Testis (tissue), 2 donors: ENCODE measurements at regions not wholly inside any gene's neighbourhood (a gene's known extent, or its start where the extent isn't known, plus 50 kb on each side); places are given as distances from the start of the nearest gene placed in this dataset.
A peak's percentile ranks its signal among the peaks of the same experiment; 100 is the strongest.
"Not testable (repeated sequence)": the region's sequence is repeated elsewhere in the genome, so short reads cannot be mapped to it uniquely, and the experiment has no call there.

Experiments used
- DNase-seq: peaks from one replicate; pipeline ENCODE4 v3.0.0-alpha.2; 2019
- H3K27ac ChIP-seq, 2 donors: fragments of 200-600 bp; sonication (generic); one replicate each; pipeline ENCODE4 v1.5.1; 2019
- H3K27me3 ChIP-seq: fragments of 200-600 bp; sonication (generic); one replicate; pipeline ENCODE4 v1.5.1; 2019
- H3K36me3 ChIP-seq: fragments of 200-600 bp; sonication (generic); one replicate; pipeline ENCODE4 v1.5.1; 2017; ENCODE audit warnings: low read depth; ENCODE audit errors: missing control alignments
- H3K4me1 ChIP-seq: fragments of 200-600 bp; sonication (generic); one replicate; pipeline ENCODE4 v1.5.1; 2019
- H3K4me3 ChIP-seq, 2 donors: fragments of 200-600 bp; sonication (generic); one replicate each; pipeline ENCODE4 v1.5.1; 2017 to 2019
- H3K9me3 ChIP-seq: fragments of 200-600 bp; sonication (generic); one replicate; pipeline ENCODE4 v1.5.1; 2017
- POLR2A ChIP-seq: fragments of 450-650 bp; IDR thresholded peaks from one replicate; pipeline ENCODE4 v1.6.1; 2017; ENCODE audit warnings: antibody characterized with exemption, mild to moderate bottlenecking, moderate library complexity
- WGBS, 2 donors: methylation state at CpG; one replicate each; pipeline ENCODE4 v1.1.5; 2018; 5-methylcytosine and 5-hydroxymethylcytosine counted together
- intact Hi-C: fragments of 100-400 bp; cut with DNase I; formaldehyde crosslinking; loops from one replicate; pipeline ENCODE4 v1.15.1; 2023; ENCODE audit warnings: low total_unique reads
- TF ChIP-seq, protein P1 (sequence below), 3 experiments: fragments of 450-650 bp in 2 of 3; fragments of 200-600 bp in 1 of 3; sonication (generic) in 1 of 3; IDR thresholded peaks; one replicate each; pipeline ENCODE4 v1.5.1; 2016 to 2019; ENCODE audit warnings: antibody characterized with exemption in 3 of 3, mild to moderate bottlenecking in 2 of 3, moderate library complexity in 1 of 3

DNA sequence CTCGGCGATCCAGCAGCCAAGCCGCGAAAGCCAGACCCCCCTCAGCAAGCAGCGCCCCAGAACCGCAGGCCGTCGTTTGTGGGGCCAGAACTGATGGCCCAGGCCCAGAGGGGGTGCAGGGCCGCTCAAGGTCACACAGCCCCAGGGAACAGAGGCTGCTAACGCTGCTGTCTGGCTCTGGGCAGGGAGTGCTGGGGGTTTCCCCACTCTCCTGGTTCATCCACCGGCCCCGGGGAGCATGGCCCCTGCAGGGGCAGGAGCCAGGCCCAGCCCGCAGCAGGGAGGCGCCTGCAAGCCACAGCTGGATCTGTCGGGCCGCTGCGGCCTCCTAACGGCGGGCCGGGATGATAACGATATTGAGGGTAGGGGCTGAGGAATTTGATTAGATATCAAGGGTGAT lies 64.8 kb upstream of the IGFBPL1 start:
- Histone ChIP-seq H3K4me3 (no peak overlapping the region), H3K27me3 (no peaks in the 10 kb centered on the region), H3K4me1 (peaks cover 10% of the 10 kb centered on the region), H3K36me3 (no peaks in the 10 kb centered on the region), H3K27ac (no peak overlapping the region), H3K9me3 (no peaks in the 10 kb centered on the region)
- 66 to 67% methylated on average over 13 to 21 of the region's 21 CpGs for WGBS, 2 donors
- no peak for TF ChIP-seq POLR2A
- TF ChIP-seq, protein P1, sequence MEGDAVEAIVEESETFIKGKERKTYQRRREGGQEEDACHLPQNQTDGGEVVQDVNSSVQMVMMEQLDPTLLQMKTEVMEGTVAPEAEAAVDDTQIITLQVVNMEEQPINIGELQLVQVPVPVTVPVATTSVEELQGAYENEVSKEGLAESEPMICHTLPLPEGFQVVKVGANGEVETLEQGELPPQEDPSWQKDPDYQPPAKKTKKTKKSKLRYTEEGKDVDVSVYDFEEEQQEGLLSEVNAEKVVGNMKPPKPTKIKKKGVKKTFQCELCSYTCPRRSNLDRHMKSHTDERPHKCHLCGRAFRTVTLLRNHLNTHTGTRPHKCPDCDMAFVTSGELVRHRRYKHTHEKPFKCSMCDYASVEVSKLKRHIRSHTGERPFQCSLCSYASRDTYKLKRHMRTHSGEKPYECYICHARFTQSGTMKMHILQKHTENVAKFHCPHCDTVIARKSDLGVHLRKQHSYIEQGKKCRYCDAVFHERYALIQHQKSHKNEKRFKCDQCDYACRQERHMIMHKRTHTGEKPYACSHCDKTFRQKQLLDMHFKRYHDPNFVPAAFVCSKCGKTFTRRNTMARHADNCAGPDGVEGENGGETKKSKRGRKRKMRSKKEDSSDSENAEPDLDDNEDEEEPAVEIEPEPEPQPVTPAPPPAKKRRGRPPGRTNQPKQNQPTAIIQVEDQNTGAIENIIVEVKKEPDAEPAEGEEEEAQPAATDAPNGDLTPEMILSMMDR (IDR thresholded peaks at IDR 0.05) = no peak
- no peak for DNase-seq
- intact Hi-C loops = no loop called here

DNA sequence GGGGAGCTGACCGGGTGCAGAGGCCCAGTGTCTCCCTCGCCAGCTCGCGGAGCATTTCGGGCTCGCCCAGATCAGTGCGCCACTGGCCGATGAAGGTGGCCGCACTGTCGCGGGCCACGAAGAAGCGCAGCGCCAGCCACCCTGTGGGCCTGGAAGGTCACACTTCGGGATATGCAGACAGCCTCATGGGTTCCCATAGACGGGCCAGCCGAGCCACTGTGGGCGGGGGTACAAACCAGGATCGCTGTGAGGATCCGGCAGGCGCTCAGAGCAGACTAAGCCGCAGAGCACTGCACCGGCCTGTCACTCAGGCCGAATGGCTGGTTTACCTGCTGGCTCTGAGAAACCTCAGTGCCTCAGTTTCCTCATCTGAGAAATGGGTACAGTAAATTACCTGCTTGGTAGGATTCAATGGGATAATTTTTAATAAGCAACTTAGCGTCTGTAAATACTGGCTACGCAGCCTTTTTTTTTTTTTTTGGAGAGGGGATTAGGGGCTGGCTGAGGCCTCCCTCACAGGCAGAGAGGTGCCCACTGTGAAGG lies 64.0 kb upstream of the IGFBPL1 start:
- Histone ChIP-seq H3K27me3 (no peaks in the 10 kb centered on the region), H3K4me1 (peaks cover 10% of the 10 kb centered on the region), H3K4me3 (peak overlapping the region in 1 of 2 donors; percentile 39), H3K9me3 (no peaks in the 10 kb centered on the region), H3K36me3 (no peaks in the 10 kb centered on the region), H3K27ac (no peak overlapping the region)
- intact Hi-C loops = no loop called here
- TF ChIP-seq POLR2A = no peak
- TF ChIP-seq, protein P1 (IDR thresholded peaks at IDR 0.05) = no peak
- 71 to 78% methylated on average over 6 to 26 of the region's 26 CpGs for WGBS, 2 donors
- DNase-seq = no peak

DNA sequence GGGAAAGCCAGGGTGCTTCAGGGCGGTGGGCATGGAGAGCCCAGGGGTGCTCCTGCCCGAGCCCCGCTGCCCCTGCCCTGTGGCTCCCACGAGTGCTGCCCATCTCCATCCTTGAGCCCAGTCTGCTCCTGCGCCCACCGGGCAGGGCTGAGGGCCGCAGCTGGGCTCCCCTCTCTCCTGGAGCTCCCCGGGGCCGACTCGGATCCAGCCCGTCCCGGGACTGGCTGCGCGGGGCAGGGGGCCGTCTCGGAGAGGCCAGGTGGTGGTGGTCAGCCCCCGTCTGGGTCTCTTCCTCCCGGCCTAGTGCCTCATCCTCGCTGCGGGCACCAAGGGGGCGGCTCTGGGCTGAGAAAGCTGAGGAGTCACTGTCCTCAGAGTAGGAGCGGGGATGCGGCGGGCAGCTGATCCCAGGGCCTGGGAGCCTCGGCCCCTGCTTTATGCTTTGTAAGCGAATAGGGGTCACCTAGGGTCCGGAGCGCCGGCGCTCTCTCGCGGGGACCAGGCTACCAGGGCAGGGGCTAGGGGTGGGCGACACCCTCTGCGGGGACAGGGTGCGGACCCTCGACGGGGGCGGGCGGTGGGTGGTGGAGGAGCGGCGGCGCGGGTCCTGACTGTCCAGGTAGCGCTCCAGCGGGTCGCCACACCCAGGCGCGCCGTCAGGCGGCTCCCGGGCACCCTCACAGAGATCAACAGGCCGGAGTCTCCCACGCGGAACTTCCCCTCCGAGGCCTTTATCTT lies 63.3 kb upstream of the IGFBPL1 start:
- not testable (repeated sequence) for H3K27ac ChIP-seq
- WGBS, 2 donors = 72% methylated on average over 55 of the region's 55 CpGs; no CpG with 5 or more reads in 1 of the 2 donors

DNA sequence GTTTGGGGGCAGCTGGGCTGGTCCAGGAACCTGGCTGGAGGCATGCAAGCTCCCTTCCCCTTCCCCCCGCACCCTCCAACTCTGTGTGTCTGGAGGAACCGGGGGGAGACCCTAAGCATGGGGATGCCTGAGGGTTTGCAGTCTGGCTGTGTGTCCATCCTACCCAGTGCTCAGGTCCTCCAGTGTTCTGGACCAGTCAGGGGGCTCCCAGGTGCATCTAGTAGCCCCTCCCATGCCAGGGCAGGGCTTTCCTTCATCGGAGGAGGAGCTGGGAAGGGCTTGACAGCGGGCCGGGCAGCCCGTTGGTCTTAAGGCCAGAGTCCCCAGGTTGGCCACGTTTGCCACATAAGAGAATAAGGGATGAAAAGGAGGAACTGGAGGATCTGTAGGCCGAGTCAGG lies 62.6 kb upstream of the IGFBPL1 start:
- no peak for DNase-seq
- Histone ChIP-seq H3K36me3 (no peaks in the 10 kb centered on the region), H3K9me3 (no peaks in the 10 kb centered on the region), H3K27me3 (no peaks in the 10 kb centered on the region), H3K27ac (peak overlapping the region; percentile 32 to 39), H3K4me1 (peaks cover 10% of the 10 kb centered on the region), H3K4me3 (no peak overlapping the region)
- intact Hi-C loops = no loop called here
- no peak for TF ChIP-seq POLR2A
- TF ChIP-seq, protein P1 (IDR thresholded peaks at IDR 0.05) = no peak
- 32 to 52% methylated on average over 6 to 8 of the region's 8 CpGs for WGBS, 2 donors

More for the DNA sequence above, 63.3 kb upstream of the IGFBPL1 start:
- H3K9me3 ChIP-seq, H3K36me3 ChIP-seq, H3K27me3 ChIP-seq, intact Hi-C loops, DNase-seq: not testable (repeated sequence)
- H3K4me1 ChIP-seq = peaks cover 10% of the 10 kb centered on the region
- H3K4me3 ChIP-seq = peak overlapping the region in 1 of 2 donors; percentile 39

DNA sequence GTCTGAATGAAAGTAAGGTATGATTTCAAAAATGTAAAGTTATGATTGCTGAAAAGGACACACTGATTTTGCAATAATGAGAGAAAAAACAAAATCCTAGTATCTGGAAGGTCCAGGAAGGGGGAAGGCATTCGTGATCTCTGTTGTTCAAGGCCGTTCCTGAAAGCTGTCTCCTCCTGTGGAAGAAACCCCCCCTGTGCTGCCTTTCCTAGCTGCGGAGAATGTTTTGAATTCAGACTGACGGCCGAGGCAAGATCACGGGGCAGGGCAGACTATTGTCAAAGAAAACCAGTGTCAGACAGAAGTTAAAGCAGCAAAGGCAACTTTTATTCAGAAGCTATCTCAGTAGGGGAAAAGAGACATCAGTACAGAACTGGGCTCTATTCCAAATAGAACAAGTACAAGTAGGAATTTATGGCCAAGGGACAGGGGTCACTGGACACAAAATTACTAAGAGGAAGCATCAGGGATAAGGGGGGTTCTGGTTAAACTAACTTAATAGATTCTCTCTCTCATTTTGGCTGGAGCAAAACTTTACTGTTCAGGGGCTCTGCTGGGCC lies 61.9 kb upstream of the IGFBPL1 start:
- WGBS, 2 donors = 19 to 20% methylated on average over 6 of the region's 6 CpGs
- Histone ChIP-seq H3K4me3 (no peak overlapping the region), H3K27ac (peak overlapping the region; percentile 32 to 39), H3K27me3 (no peaks in the 10 kb centered on the region), H3K9me3 (no peaks in the 10 kb centered on the region), H3K4me1 (peaks cover 10% of the 10 kb centered on the region), H3K36me3 (no peaks in the 10 kb centered on the region)
- TF ChIP-seq POLR2A = no peak
- TF ChIP-seq, protein P1 (IDR thresholded peaks at IDR 0.05) = no peak
- peak; percentile 74 for DNase-seq
- intact Hi-C loops = no loop called here

DNA sequence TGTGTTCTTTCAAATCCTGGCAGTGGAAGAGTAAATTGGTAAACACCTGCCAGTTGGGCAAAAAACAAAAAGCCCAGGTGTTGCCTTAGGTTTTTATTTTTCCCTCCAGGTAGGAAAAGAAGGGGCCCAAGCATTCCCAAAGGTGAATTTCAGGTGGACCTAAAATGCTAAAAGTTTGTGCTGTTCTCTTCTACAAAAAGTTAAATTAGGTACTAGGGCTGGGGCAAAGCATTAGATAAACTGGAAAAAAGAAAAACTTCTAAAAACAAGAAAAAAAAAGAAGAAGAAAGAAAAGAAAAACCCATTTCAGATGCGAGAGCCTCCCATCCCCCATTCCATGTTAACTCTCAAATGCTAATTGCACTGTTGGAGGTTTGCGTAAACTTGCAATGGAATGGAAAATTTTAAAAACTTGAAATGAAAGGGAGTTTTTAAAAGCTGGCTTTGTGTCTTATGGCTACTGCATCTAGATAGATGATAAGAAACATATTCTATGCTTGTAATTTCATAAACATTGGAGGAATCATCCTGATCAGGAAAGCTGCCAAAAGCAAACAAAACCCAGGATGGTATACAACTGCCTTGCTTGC lies 59.9 kb upstream of the IGFBPL1 start:
- H3K9me3 ChIP-seq, H3K4me3 ChIP-seq, DNase-seq, H3K27me3 ChIP-seq, intact Hi-C loops, H3K36me3 ChIP-seq, H3K27ac ChIP-seq: not testable (repeated sequence)
- 80 to 87% methylated on average over 2 of the region's 2 CpGs for WGBS, 2 donors
- peaks cover 10% of the 10 kb centered on the region for H3K4me1 ChIP-seq
